ENCODE measurements at regions not wholly inside any gene's neighbourhood (a gene's known extent, or its start where the extent isn't known, plus 50 kb on each side); places are given as distances from the start of the nearest gene placed in this dataset.
"Not testable (repeated sequence)": the region's sequence is repeated elsewhere in the genome, so short reads cannot be mapped to it uniquely, and the experiment has no call there.

DNA sequence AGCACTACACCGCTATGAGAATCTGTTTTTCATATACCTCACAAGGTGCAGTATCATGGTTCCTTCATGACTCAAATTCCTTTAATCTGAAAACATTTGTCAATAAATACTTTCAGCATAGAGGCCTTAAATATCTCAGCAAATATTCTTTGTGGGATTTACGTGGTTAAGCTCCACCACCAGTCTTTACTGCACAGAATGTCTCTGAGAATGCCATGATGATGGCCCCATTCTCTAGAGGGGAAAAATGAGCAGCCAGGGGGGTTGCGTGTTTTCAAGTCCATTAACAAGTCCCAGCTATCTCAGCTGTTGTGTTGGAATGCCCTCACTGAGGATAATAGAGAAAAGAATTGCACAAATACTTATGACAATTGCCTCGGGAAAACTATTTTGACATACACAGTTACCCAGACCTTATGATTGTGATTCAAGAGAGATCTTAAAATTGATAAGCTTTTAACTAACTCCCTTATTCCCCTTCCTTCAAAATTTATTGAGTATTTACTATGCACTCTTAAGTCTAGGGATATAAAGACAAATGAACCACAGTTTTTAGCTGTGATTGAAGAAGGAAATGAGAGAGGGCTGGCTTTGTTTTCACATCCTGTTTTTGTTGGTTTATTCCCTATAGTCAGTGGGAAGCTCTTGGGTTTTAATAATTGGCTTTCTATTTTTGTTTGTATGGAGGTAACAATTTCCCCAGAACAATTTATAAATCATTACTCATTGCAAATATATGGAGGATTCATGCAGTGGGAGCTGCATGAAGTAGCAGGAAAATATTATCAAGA, 176.5 kb upstream of the VWC2 start:
- no peak for DNase-seq

DNA sequence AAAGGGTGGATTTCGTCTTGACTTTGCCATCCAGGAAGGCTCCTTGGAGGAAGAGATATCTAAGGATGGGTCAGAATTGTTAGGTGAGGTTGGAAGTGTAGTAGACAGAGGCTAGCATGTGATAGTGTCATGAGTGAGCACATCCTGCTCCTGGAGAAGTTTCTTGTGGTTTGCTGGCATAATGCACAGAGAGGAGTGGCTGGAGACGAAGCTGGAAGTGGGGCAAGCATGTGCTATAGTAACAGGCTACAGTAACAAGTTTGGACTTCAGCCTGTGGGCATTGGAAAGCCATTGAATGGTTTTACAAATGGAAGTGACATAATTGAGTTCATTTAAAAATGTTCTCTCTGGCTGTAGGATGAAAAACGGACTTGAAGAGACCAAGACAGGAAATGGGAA, 175.6 kb upstream of the VWC2 start:
- peak in 1 of 58 donors; percentile 2 for DNase-seq

DNA sequence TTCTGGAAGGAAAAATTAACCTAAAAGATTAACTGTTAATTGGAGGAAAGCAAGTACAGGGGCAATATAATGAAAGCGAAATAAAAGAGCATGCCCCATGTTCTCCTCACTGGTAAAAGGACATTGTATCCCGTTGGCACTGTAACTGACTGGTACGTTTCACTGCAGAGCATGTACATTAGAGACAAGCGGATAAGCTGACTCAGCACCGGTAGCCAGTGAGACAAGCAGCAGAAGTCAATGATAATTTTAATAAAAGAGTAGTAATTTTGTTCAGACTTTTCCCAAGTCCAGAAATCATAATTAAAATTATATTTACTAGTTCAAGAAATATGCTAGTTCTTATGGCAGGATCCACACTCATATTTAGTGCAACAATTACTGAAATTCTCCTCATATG, 161.5 kb upstream of the VWC2 start:
- no peak for DNase-seq

DNA sequence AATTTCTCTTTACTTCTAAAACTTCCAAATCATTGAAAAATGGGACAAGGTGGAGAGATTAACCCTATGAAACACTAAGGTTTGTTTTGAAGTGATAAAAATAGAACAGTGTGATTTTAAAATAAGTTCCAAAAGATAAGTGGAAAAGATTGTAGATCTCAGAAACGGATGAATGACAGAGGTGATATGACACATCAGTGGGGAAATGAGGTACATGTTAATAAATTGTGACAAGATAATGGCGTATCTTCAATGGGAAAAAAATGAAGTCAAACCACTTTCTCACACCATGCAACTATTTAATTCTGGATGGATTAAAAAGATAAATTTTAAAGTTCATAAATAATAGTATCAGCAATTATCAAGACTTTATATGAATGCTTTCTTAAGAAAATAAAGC, 159.7 kb upstream of the VWC2 start:
- no peak for DNase-seq

DNA sequence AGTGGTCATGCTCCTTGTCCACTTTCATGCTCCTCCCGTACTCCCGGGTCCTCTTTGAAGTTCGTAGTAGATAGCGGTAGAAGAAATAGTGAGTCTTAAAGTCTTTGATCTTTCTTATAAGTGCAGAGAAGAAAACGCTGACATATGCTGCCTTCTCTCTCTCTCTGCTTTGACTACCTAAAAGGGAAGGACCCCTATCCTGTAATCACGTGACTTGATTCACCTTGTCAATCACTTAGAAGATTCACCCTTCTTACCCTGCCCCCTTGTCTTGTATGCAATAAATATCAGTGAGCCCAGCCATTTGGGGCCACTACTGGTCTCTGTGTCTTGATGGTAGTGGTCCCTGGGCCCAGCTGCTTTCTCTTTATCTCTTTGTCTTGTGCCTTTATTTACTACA, 158.5 kb upstream of the VWC2 start:
- not testable (repeated sequence) for DNase-seq

DNA sequence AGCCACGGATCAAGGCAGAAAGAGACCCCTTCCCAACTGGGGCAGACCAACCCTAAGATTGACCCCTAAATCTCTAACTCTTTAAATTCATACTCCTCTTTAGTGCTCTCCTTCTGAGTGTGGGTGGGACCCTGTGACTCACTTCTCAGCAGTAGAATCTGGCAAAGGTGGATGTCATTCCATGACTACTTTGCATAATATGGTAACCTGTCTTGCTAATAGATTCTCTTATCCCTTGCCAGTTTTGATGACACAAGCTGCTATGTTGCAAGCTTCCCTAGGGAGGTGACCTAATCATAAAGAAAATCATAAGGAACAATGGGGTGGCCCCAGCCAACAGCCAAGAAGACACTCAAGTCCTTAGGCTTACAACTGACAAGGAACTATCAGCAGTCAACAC, 155.4 kb upstream of the VWC2 start:
- no peak for DNase-seq

DNA sequence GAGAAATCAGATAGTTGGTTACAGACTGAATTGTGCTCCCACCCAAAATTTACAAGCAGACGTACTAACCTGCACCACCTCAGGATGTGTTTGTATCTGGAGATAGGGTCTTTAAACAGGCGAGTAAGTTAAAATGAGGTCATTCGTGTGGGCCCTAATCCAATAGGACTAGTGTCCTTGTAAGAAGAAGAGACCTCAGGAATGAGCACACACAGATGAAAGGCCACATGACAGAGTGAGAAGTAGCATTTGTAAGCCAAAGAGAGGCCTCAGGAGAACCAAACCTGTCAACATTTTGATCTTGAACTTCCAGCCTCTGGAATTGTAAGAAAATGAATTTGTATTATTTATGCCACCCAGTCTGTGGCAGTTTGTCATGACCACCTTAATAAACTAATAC, 149.5 kb upstream of the VWC2 start:
- DNase-seq: no peak

DNA sequence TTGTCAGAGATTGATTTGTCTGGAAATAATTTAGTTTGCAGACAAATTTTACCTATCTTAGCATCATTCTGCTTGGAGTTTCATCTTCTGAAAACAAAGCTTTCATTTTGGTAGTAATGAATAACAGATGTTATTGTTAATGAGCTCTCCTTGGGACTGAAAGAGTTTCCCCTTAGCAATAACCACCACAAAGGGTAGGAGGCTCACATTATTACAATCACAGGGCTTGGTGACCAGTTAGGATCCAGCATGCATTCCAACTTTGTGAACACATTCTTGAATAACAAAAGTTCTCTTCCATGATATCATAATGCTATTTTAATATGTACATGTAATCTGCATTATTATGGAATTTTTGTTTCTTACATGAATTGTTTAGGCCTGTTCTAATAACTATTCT, 148.8 kb upstream of the VWC2 start:
- DNase-seq: no peak

DNA sequence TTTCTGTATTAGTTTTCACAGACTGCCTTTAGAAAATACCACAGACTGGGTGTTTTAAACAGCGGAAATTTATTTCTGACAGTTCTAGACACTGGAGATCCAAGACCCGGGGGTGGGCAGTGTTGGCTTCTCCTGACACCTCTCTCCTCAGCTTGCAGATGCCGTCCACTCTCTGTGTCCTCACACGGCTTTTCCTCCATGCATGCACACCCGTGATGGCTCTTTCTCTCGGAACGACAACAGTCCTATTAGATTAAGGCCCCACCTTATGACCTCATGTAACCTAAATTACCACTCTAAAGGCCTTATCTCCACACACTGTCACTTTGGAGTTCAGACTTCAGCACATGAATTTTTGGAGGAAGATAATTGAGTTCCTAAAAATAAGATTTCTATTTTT, 142.9 kb upstream of the VWC2 start:
- DNase-seq: no peak

DNA sequence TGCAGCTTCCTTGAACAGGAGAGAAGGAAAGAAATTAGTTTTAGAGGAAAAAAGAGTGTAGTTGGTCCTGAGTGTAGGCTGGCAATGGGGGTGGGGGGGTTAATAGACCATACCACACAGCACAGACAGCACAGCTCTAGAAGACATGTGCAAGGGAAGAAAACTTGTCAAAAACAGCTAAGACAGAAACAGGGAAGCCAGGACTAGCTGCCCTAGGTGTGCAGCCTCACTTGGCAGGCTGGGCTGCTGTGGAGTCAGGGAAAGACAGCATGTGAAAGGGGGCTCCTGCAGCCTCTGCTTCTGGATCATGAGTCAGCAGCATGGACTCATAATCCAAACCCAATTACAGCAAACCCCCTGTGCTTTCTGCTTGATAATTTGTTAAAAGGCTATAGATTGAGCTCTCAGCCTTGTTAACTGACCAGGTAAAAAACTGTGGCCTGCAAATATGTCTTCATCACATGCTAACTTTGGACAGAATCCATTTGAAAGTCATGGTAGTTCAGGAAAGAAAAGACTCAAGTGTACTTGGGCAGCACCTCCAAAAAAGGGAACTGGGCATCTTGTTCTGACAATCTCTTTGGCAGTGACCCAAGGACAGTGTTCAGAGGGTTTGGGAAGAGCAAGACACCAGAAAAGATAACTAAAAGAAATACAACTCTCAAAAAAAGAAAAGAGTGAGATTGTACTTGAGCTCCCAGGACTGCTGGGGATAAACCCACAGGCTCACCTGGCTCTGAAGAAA, 142.2 kb upstream of the VWC2 start:
- peak in 1 of 58 donors; percentile 1 for DNase-seq

DNA sequence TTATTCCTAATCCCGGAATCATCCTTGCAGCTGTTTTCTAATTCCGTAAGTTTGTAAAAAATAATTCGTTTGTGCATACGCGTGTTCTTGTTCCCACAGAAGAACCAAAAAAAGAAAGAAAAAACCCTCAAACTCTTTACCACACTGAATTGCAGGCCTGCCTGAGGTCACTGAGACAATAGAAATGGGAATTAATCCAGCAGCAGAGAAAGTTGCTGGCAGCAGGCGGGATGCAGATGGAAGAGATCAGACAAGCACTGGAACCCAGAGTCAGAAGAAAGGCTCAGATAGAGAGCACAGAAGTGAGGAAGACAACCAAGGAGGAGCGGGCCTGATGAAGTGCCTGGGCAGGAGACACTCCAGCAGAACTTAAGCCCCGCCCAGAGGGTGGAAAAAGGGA, 141.5 kb upstream of the VWC2 start:
- no peak for DNase-seq

DNA sequence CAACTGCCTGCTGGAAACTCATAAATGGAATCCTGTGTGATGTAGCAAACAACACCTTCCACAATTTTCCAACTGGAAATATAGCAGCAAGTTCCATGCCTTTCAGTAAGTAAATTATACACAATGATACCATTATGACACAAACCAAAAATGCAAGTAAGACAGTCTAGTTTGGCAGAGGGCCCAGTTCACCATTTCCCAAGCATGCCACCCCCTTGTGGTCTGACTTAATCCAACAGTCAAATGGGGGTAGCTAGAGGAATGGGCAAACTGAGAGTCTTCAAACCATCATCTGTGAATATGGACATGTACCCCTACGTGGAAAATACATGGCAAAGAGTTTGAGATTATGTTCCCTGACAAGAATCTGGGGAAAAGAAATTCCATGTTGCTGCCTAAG, 137.6 kb upstream of the VWC2 start:
- no peak for DNase-seq

DNA sequence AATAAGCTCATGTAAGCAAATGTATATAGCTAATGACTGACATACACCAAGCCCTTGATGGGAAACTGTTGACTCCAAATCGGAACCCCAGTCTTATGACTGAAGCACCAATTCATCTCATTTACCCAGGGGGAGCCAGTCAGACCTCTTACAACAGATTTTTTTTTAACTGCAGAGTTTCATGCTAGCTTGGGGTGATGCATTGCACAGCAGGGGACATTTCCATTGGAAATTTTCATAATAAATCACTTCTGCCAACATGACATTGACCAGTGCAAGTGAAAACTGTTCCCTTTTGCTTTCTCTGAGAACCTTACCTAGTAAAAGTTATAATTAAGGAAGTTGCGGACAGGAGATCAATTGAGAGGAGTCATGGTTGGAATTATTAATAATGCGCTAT, 137.0 kb upstream of the VWC2 start:
- DNase-seq: no peak

DNA sequence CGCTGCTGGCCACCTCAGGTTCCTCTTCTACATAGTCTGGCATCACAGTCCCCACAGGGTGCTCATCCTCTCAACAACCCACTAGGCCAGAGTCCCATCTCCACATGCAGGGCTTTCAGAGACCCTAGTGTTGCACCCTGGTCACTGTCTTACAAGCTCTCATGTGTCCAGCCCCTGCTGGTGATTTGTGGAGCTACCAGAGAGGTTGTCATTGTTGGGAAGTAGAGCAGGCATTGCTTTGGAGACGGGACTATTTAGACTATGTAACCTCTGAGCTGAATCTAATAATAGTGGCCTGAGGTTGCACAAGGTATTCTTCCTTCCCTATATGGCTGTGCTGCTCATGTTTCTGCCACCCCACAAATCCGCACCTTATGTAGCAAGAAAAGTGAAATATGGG, 135.3 kb upstream of the VWC2 start:
- no peak for DNase-seq

DNA sequence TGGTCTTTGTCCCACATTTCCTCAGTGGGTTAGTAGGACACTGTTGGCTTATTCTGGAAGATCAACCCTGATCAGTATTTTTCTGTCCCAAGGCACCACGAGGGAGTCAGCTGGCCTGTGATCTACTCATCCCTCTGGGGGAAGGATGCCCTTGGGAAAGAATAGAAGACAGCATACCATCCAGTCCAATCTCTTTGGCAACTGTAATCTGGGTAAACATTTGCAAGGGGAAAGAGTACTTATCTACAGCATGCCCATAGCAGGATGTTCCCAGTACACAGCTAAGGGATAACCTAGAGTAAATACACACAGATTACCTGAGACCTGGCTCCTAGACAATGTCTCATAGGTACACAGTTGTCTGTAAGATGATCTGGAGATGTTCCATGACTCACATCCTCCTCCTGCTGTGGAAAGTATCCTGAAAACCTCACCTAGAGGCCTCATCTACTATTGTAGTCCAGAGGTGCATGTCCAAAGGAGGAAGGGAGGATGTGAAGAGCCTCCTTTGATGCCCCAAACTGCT, 134.3 kb upstream of the VWC2 start:
- no peak for DNase-seq

DNA sequence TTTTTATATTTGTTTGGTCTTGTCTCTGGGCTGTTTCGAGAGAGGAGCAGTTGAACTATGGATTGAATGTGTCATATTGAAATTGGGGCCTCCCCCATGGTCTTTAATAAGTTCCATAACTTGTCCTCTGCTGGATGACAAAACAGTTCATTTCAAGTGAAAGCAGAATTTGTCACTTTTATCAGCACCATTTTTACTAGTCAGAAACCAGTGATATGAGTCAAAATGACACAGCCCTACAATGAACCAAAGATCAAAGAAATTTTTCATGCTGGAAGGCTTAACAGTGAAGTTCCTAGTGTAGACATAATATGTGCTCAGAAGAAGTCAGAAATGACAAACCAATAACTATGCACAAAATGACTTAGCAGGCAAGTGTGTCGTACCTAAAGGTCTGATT, 133.6 kb upstream of the VWC2 start:
- DNase-seq: no peak

DNA sequence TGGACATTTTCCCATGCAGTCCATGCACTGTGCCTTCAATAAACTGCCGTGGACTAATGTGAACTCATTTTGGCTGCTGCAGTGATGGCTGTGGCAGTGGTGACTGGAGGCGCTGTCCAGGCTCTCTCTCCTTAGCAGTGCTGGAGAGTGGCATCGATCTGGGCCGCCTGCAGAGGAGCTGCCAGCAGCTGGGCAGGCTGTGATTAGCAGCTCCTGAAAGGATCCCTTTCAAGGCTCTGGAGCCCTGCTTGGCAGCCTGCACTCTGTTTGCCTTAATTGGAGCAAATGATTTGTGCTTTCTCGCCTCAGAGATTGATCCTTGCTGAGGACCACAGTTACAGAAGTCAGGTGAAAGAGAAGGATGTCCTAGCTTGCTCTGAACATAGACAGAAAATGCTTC, 130.1 kb upstream of the VWC2 start:
- DNase-seq: peak in 48 of 58 donors; percentile 1 to 79 (median 32)

DNA sequence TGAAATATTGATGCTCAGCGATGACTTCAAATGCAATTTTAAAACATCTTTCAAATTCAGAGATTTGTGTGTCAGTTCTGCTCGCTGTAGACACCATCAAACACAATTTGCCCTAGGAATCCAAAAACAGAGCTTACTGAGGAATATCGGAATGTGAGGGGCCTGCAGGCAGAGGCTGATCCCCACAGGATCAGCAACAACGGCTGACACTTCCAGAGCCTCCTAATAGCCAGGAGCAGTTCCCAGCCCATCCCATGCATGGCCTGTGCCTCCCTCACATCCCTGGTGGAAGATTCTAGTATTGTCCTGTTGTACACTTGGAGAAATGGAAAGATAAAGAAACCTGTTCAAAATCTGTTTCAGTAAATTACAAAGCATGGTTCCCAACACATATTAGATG, 129.7 kb upstream of the VWC2 start:
- DNase-seq: no peak

DNA sequence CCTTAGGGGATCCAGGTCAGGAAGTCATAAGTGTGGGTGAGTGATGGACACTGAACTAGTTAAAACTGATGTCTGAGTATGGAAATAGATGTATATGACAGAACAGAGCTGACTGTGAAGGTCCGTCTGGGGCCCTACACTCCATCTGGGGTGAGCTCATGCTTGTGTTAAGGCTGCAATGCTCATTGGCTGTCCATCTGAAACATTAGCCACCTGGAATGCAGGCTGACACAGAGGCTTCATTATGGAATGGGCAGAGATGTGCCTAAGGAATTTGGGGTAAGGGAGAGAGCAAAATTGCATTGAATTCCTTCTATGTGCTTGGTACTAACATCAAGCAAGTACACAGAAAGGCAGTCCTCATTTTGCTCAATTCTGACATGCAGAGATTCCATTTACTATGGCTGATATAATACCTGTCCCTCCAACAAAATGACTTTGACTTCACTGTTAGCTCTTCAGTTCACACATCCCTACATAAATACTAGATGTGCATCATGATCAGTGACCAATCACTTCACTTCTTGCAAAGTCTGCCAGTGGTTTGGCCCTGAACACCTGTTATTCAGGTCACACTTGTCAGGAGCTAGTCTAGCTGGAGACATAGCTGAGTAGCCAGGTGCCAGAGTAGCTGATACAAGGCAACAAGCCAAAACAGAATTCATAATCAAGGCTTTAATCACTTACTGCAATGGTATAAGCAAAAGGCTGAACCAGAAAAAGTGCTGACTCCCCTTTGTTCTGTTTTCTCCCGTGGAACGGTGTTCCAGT, 128.9 kb upstream of the VWC2 start:
- no peak for DNase-seq

DNA sequence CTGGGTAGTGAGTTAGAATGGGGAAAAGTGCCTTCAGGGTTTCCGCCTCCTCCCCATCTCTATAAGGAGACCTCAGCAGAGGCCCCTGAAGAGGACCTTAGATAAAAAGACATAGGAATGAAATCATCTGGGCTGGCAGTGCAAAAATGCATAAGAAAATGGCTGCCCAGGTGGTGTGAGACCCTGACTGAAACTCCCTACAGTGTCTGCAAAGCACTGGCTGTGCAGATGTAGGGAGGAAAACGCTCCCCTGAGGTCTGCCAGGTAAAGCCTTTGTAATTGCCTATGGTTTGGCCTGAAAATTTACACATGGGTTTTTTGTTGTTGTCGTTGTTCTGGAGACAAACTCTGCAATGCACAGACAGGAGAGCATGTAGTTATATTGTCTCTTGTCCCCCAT, 128.1 kb upstream of the VWC2 start:
- DNase-seq: no peak

DNA sequence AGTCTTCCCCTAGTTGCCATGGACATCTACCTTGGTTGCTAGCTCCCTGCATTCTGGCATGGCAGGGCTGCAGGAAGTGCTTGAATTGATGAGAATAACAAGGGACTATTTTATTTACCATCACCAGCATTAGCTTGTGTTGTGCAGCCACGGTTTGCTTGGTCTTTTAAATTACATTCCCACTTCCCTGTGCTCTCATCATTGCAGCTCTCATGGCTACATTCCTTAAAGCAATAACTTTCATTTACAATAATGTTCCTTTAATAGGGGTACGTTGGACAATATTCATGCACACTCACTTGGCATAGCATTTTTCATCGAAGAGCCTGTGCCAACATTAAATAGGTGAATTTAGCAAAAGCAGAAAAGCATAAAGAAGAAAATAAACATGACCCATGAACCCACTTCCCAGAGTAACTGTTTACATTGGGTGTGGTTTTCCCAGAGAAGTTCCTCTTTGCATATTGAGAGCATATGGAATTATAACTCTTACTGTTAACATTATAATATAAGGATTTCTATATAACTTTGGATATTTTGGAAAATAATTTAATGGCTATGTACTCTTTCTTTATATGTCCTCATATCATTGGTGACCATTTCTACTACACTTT, 113.2 kb upstream of the VWC2 start:
- DNase-seq: no peak

DNA sequence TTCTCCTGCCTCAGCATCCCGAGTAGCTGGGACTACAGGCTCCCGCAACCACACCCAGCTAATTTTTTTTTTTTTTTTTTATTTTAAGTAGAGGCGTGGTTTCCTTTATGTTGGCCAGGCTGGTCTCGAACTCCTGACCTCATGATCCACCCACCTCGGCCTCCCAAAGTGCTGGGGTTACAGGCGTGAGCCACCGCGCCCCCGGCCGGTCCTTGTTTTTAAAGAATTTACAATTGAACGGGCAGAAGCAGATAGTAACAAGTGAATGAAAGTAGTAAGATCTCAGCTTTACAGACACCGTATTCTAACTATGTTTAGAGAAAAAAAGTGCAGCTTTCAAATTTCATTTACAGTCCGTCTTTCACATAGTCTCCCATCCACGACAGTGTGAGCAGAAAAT, 112.5 kb upstream of the VWC2 start:
- DNase-seq: no peak

All from anterior cingulate cortex (tissue), 58 donors.